ENCODE measurements at regions not wholly inside any gene's neighbourhood (a gene's known extent, or its start where the extent isn't known, plus 50 kb on each side); places are given as distances from the start of the nearest gene placed in this dataset.

DNA sequence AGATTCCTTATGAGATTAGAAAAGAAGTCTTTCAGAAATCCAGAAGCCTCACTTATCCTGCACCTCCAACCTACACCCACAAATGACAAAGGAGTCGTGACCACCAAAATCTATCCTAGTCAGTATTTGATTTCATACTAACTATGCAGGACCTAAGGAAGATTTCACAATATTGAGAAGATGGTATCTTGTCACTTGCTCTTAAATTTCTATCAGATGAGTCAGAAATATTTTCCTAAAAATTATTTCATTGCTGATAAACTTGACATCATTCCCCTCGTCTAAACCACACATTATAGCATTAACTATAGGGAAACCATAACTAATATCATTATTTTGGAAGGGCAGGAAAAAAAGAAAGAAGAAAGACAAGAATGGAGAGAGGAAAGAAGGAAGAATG, 138.0 kb upstream of the THBS1 start:
- DNase-seq (ENCODE audit: low read depth, low spot score) = no peak

- DNase-seq (ENCODE audit: low read depth, low spot score) = no peak
These were observed 137.1 kb upstream of the THBS1 start for GRCh38 chr15:39443659-39444219.

- DNase-seq (ENCODE audit: low read depth, low spot score) = no peak
These were observed 136.0 kb upstream of the THBS1 start for GRCh38 chr15:39444735-39445470.

GRCh38 chr15:39445931-39446330, 134.9 kb upstream of the THBS1 start:
- no peak for DNase-seq (ENCODE audit: low read depth, low spot score)

GRCh38 chr15:39447346-39447745, 133.5 kb upstream of the THBS1 start:
- no peak for DNase-seq (ENCODE audit: low read depth, low spot score)

- DNase-seq (ENCODE audit: low read depth, low spot score) = no peak
These were observed 133.0 kb upstream of the THBS1 start for GRCh38 chr15:39447881-39448280.

DNA sequence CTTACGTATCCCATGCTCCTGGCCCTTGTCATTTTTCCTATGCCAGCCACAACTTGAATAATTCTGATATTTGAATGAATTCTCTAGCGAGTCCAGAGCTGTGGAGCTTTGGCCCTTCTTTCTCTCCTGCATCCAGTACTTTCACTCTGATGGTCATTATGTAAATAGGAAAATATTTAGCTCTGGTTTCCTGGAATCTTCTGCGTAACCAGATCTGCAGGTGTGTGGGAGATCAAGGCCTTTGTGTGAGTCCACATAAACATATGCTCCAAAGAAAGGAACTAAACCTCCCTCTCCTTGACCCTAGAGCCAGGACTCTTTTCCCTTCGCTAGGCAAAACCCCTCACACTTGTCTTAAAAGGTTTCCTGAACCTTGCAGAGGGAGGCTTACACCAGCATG, 132.5 kb upstream of the THBS1 start:
- no peak for DNase-seq (ENCODE audit: low read depth, low spot score)

- no peak for DNase-seq (ENCODE audit: low read depth, low spot score)
These were observed 129.7 kb upstream of the THBS1 start for GRCh38 chr15:39451121-39451688.

- DNase-seq (ENCODE audit: low read depth, low spot score) = no peak
These were observed 129.0 kb upstream of the THBS1 start for GRCh38 chr15:39451871-39452270.

DNA sequence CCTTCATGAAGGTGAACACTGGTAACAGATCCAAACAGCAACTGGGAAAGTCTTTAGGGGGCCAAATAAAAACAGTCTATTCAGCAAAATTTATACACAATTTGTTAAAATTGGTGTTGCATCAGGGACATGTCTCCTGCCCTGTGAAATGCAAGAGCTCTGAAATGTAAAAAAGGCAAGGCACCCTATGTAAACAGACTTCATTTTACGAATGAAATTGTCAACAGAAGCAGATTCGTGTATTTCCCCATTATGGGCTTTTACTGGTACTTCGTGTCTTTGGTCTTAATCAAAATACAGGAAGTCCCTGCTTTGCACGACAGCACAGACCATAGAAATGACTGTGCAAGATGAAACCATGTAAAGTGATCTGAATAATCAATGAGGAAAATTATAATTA, 127.3 kb upstream of the THBS1 start:
- no peak for DNase-seq (ENCODE audit: low read depth, low spot score)

GRCh38 chr15:39454189-39454986, 126.5 kb upstream of the THBS1 start:
- no peak for DNase-seq (ENCODE audit: low read depth, low spot score)

GRCh38 chr15:39455471-39455991, 125.3 kb upstream of the THBS1 start:
- no peak for DNase-seq (ENCODE audit: low read depth, low spot score)

DNA sequence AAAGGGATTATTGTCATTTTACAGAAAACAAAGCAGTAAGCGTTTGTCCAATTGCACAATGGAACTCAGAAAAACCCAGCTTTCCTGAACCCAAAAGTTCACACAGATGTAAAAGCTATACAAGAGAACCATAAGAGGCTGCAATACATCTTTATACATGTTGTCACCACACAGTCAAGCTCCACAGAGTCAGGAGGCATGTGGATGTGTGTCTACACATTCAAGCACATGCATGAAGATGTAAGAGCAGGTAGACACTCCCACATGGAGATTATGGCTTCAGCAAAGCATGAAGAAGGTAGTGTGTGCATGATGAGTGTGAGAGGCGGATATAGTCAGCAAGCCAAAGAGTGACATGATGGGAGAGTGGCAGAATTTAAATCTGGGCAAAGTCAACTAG, 124.7 kb upstream of the THBS1 start:
- DNase-seq (ENCODE audit: low read depth, low spot score) = no peak

GRCh38 chr15:39456582-39457330, 124.1 kb upstream of the THBS1 start:
- no peak for DNase-seq (ENCODE audit: low read depth, low spot score)

DNA sequence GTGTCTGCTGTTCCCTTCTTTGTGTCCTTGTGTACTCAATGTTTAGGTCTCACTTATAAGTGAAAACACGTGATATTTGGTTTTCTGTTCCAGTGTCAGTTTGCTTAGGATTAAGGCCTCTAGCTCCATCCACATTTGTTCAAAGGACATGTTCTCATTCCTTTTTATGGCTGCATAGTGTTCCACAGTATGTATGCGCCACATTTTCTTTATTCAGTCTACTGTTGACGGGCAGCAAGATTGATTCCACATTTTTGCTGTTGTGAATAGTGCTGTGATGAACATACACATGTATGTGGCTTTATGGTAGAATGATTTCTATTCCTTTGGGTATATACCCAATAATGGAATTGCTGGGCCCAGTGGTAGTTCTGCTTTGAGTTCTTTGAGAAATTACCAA, 122.7 kb upstream of the THBS1 start:
- DNase-seq (ENCODE audit: low read depth, low spot score) = no peak

DNA sequence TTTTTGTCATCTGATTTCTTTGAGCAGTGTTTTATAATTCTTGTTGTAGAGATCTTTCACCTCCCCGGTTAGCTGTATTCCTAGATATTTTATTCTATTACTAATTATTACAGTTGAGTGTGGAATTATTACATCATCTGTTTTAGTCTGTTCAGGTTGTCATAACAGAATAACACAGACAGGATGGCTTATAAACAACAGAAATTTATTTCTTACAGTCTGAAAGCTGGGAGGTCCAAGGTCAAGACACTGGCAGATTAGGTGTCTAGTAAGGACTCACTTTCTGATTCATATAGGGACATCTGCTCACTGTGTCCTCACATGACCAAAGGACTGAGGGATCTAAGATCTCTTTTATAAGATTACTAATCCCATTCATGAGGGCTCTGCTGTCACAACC, 121.3 kb upstream of the THBS1 start:
- no peak for DNase-seq (ENCODE audit: low read depth, low spot score)

GRCh38 chr15:39460748-39461147, 120.1 kb upstream of the THBS1 start:
- DNase-seq (ENCODE audit: low read depth, low spot score) = no peak

GRCh38 chr15:39461536-39462130, 119.2 kb upstream of the THBS1 start:
- no peak for DNase-seq (ENCODE audit: low read depth, low spot score)

- DNase-seq (ENCODE audit: low read depth, low spot score) = no peak
These were observed 118.2 kb upstream of the THBS1 start for GRCh38 chr15:39462691-39463090.

DNA sequence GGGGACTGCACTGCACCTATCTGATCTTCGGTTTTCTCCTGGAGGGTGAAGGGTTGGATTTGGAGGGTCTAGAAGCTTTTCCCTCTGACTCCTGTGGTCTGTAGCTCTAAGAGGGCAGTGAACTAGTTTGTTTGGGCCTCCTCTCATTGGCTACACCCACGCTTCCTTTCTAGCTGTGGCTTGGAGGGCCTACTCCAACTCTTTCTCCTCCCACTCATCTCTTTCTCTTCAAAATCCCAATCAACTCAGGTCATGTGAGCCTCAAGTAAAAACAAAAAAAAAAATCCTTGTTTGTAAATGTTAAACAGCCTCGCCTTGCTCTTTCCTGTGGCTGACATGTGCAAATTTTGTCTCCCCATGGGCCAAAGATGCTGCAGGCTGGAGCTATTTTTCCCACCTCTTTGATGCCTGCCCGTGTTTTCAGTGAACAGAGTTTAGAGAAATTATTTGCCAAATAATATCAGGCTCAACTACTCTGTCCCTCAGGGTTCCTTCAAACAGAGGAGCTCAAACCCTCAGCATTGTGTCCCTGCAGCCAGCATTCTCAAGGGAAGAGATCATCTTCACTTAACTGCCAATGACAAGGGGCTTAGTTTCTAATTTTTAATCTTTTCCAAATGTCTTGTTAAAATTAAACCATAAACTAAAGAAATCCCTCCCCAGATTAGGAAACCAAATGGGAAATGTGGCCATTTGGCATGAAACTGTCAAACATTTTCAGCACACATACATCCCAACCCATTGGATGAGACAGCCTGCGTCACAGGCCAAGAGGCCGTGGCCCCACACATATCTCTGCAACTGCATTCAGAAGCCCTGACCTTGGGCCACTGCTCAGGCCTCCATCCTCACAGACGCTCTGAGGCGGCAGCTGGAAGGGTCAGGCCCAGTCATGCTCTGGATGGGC, 114.8 kb upstream of the THBS1 start:
- no peak for DNase-seq (ENCODE audit: low read depth, low spot score)
